ENCODE measurements at regions not wholly inside any gene's neighbourhood (a gene's known extent, or its start where the extent isn't known, plus 50 kb on each side); places are given as distances from the start of the nearest gene placed in this dataset.

- TF ChIP-seq, protein P1, sequence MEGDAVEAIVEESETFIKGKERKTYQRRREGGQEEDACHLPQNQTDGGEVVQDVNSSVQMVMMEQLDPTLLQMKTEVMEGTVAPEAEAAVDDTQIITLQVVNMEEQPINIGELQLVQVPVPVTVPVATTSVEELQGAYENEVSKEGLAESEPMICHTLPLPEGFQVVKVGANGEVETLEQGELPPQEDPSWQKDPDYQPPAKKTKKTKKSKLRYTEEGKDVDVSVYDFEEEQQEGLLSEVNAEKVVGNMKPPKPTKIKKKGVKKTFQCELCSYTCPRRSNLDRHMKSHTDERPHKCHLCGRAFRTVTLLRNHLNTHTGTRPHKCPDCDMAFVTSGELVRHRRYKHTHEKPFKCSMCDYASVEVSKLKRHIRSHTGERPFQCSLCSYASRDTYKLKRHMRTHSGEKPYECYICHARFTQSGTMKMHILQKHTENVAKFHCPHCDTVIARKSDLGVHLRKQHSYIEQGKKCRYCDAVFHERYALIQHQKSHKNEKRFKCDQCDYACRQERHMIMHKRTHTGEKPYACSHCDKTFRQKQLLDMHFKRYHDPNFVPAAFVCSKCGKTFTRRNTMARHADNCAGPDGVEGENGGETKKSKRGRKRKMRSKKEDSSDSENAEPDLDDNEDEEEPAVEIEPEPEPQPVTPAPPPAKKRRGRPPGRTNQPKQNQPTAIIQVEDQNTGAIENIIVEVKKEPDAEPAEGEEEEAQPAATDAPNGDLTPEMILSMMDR (IDR thresholded peaks at IDR 0.05): no peak
- no peaks in the 10 kb centered on the region for H3K27me3 ChIP-seq
- H3K4me1 ChIP-seq: no peaks in the 10 kb centered on the region
- no peak for DNase-seq (ENCODE audit: low spot score)
- no peak overlapping the region for H3K27ac ChIP-seq
- no peak overlapping the region for H3K4me3 ChIP-seq
- no peaks in the 10 kb centered on the region for H3K36me3 ChIP-seq
- no peaks in the 10 kb centered on the region for H3K9me3 ChIP-seq
Observed at GRCh38 chr22:19655399-19655798, 58.9 kb upstream of the SEPTIN5 start.

GRCh38 chr22:19656541-19657251, 57.6 kb upstream of the SEPTIN5 start:
- no peak for DNase-seq (ENCODE audit: low spot score)
- H3K4me1 ChIP-seq: no peaks in the 10 kb centered on the region
- H3K36me3 ChIP-seq: no peaks in the 10 kb centered on the region
- TF ChIP-seq, protein P1 (IDR thresholded peaks at IDR 0.05): no peak
- H3K4me3 ChIP-seq: no peak overlapping the region
- no peaks in the 10 kb centered on the region for H3K9me3 ChIP-seq
- no peaks in the 10 kb centered on the region for H3K27me3 ChIP-seq
- no peak overlapping the region for H3K27ac ChIP-seq

GRCh38 chr22:19657252-19658056, 56.8 kb upstream of the SEPTIN5 start:
- Histone ChIP-seq H3K36me3 (no peaks in the 10 kb centered on the region), H3K27me3 (no peaks in the 10 kb centered on the region), H3K4me3 (no peak overlapping the region), H3K4me1 (no peaks in the 10 kb centered on the region), H3K27ac (no peak overlapping the region), H3K9me3 (no peaks in the 10 kb centered on the region)
- peak; percentile 11 for DNase-seq (ENCODE audit: low spot score)
- TF ChIP-seq, protein P1 (IDR thresholded peaks at IDR 0.05): no peak

- no peak for DNase-seq (ENCODE audit: low spot score)
- Histone ChIP-seq H3K36me3 (no peaks in the 10 kb centered on the region), H3K27ac (no peak overlapping the region), H3K4me3 (no peak overlapping the region), H3K27me3 (no peaks in the 10 kb centered on the region), H3K9me3 (no peaks in the 10 kb centered on the region), H3K4me1 (peaks cover 0 to 3% of the 10 kb centered on the region in 2 donors)
- TF ChIP-seq, protein P1 (IDR thresholded peaks at IDR 0.05): no peak
Observed at GRCh38 chr22:19658057-19658966, 56.0 kb upstream of the SEPTIN5 start.

- Histone ChIP-seq H3K4me3 (no peak overlapping the region), H3K27me3 (no peaks in the 10 kb centered on the region), H3K9me3 (no peaks in the 10 kb centered on the region), H3K27ac (no peak overlapping the region), H3K36me3 (no peaks in the 10 kb centered on the region), H3K4me1 (peaks cover 0 to 12% of the 10 kb centered on the region in 2 donors)
- TF ChIP-seq, protein P1 (IDR thresholded peaks at IDR 0.05): no peak
- no peak for DNase-seq (ENCODE audit: low spot score)
Observed at GRCh38 chr22:19658967-19659804, 55.1 kb upstream of the SEPTIN5 start.
